PC-9 (cell line): ENCODE measurements at regions not wholly inside any gene's neighbourhood (a gene's known extent, or its start where the extent isn't known, plus 50 kb on each side); places are given as distances from the start of the nearest gene placed in this dataset.

Experiments
- BruUV-seq: library from RNA; stranded (reverse); fragments of 400-500 nt; replicated peaks from 2 replicates; lab custom pipeline; 2021; lab: Mats Ljungman, UMichigan
- CTCF ChIA-PET: fragments of 300-600 bp; sonication (Branson Sonifier 250); formaldehyde crosslinking; loops from one replicate; lab custom pipeline; 2022; ENCODE audit warnings: antibody characterized with exemption; lab: Charles Lee
- POLR2A ChIA-PET: fragments of 300-600 bp; sonication (Branson Sonifier 250); formaldehyde crosslinking; loops from one replicate; lab custom pipeline; 2022; ENCODE audit warnings: antibody characterized with exemption; ENCODE audit not compliant: unreplicated experiment; lab: Charles Lee
- DNase-seq, 2 experiments: peaks; one replicate each; pipeline versions ENCODE4 v3.0.0 to v3.0.0-alpha.2; 2015 to 2022; ENCODE audit warnings: mixed read lengths in 1 of 2
- H2AFZ ChIP-seq: fragments of 200-600 bp; sonication (generic); 2 replicates; pipeline ENCODE4 v1.8.1; 2017; ENCODE audit warnings: antibody characterized with exemption
- H3F3A ChIP-seq: fragments of 200-600 bp; sonication (generic); 2 replicates; pipeline ENCODE4 v1.8.1; 2017; ENCODE audit warnings: antibody characterized with exemption, mild to moderate bottlenecking, low read depth; ENCODE audit not compliant: insufficient read depth
- H3K27ac ChIP-seq: fragments of 200-600 bp; sonication (generic); 2 replicates; pipeline ENCODE4 v1.6.1; 2016; ENCODE audit warnings: mixed run types
- H3K27me3 ChIP-seq: fragments of 200-600 bp; sonication (generic); 2 replicates; pipeline ENCODE4 v1.6.1; 2016; ENCODE audit warnings: low read depth, mixed run types; ENCODE audit not compliant: insufficient read depth
- H3K36me3 ChIP-seq: fragments of 200-600 bp; sonication (generic); 2 replicates; pipeline ENCODE4 v1.6.1; 2016; ENCODE audit warnings: low read depth, mixed run types
- H3K4me1 ChIP-seq: fragments of 200-600 bp; sonication (generic); replicated peaks from 2 replicates; pipeline ENCODE4 v1.6.1; 2016; ENCODE audit warnings: mixed run types; ENCODE audit not compliant: insufficient read depth
- H3K4me2 ChIP-seq: fragments of 200-600 bp; sonication (generic); 2 replicates; pipeline ENCODE4 v1.6.1; 2017; ENCODE audit warnings: mixed run types
- H3K4me3 ChIP-seq: fragments of 200-600 bp; sonication (generic); 2 replicates; pipeline ENCODE4 v1.6.1; 2016; ENCODE audit warnings: mixed run types
- H3K79me2 ChIP-seq: fragments of 200-600 bp; sonication (generic); 2 replicates; pipeline ENCODE4 v1.6.1; 2017; ENCODE audit warnings: low read depth, mixed run types
- H3K9me2 ChIP-seq: fragments of 200-600 bp; sonication (generic); 2 replicates; pipeline ENCODE4 v1.8.1; 2017; ENCODE audit warnings: mild to moderate bottlenecking; ENCODE audit not compliant: insufficient read depth
- H3K9me3 ChIP-seq: fragments of 200-600 bp; sonication (generic); 2 replicates; pipeline ENCODE4 v1.8.1; 2016; ENCODE audit warnings: low read depth; ENCODE audit not compliant: insufficient read depth
- H4K20me1 ChIP-seq: fragments of 200-600 bp; sonication (generic); 2 replicates; pipeline ENCODE4 v1.8.1; 2017; ENCODE audit not compliant: insufficient read depth
- CTCF ChIP-seq: fragments of 200-600 bp; sonication (generic); conservative IDR thresholded peaks from 2 replicates; pipeline ENCODE4 v1.6.1; 2017; ENCODE audit warnings: mixed run types, antibody characterized with exemption, mild to moderate bottlenecking, moderate library complexity
- EZH2 ChIP-seq: fragments of 200-600 bp; sonication (generic); IDR thresholded peaks from 2 replicates; pipeline ENCODE4 v1.8.0; 2017; ENCODE audit warnings: antibody characterized with exemption, low read depth
- intact Hi-C: fragments of 100-400 bp; cut with micrococcal nuclease; formaldehyde crosslinking; loops from one replicate; pipeline ENCODE4 v1.10.0; 2022; ENCODE audit not compliant: unreplicated experiment

GRCh38 chr17:12257176-12257575 lies 236.5 kb downstream of the MAP2K4 start:
- H3K9me3 ChIP-seq, result no peaks in the 10 kb centered on the region
- no peaks in the 10 kb centered on the region for H4K20me1 ChIP-seq
- H3K27me3 ChIP-seq, result peaks cover 22% of the 10 kb centered on the region
- H3K79me2 ChIP-seq, result no peaks in the 10 kb centered on the region
- H3K4me3 ChIP-seq, result no peak overlapping the region
- no peaks in the 10 kb centered on the region for H3K4me1 ChIP-seq
- POLR2A ChIA-PET, result no interaction called here
- no TSS peak for BruUV-seq
- H3K27ac ChIP-seq, result no peak overlapping the region
- H3K36me3 ChIP-seq, result no peaks in the 10 kb centered on the region
- no peaks in the 10 kb centered on the region for H3K9me2 ChIP-seq
- no peak for DNase-seq
- CTCF ChIA-PET, result no interaction called here
- no peaks in the 10 kb centered on the region for H3F3A ChIP-seq
- TF ChIP-seq EZH2 (no peak), CTCF (no peak)
- intact Hi-C loops, result loop anchor here (5.0 kb wide), 1 partner anchor 485 kb away; no protein-coding TSS in a partner anchor
- no peak overlapping the region for H3K4me2 ChIP-seq
- no peak overlapping the region for H2AFZ ChIP-seq

GRCh38 chr17:12261354-12261753 lies 240.7 kb downstream of the MAP2K4 start:
- TF ChIP-seq EZH2 (no peak), CTCF (no peak)
- H4K20me1 ChIP-seq, result no peaks in the 10 kb centered on the region
- H3K9me3 ChIP-seq, result no peaks in the 10 kb centered on the region
- H3K27me3 ChIP-seq, result no peaks in the 10 kb centered on the region
- H3K36me3 ChIP-seq, result no peaks in the 10 kb centered on the region
- no peak overlapping the region for H3K4me3 ChIP-seq
- intact Hi-C loops, result no loop called here
- POLR2A ChIA-PET, result no interaction called here
- H3K9me2 ChIP-seq, result no peaks in the 10 kb centered on the region
- H3K79me2 ChIP-seq, result no peaks in the 10 kb centered on the region
- H3K27ac ChIP-seq, result no peak overlapping the region
- H2AFZ ChIP-seq, result no peak overlapping the region
- H3K4me2 ChIP-seq, result no peak overlapping the region
- DNase-seq, result no peak
- BruUV-seq, result no TSS peak
- no peaks in the 10 kb centered on the region for H3F3A ChIP-seq
- no peaks in the 10 kb centered on the region for H3K4me1 ChIP-seq
- CTCF ChIA-PET, result no interaction called here

- H3K27me3 ChIP-seq, result no peaks in the 10 kb centered on the region
- no peak overlapping the region for H3K27ac ChIP-seq
- no peaks in the 10 kb centered on the region for H3K9me3 ChIP-seq
- H3K4me3 ChIP-seq, result no peak overlapping the region
- H3K4me1 ChIP-seq, result no peaks in the 10 kb centered on the region
- H3K79me2 ChIP-seq, result no peaks in the 10 kb centered on the region
- BruUV-seq, result no TSS peak
- intact Hi-C loops, result no loop called here
- no peaks in the 10 kb centered on the region for H3K9me2 ChIP-seq
- no peaks in the 10 kb centered on the region for H3F3A ChIP-seq
- DNase-seq, result no peak
- CTCF ChIA-PET, result no interaction called here
- H4K20me1 ChIP-seq, result no peaks in the 10 kb centered on the region
- TF ChIP-seq CTCF, result no peak
- no peak for TF ChIP-seq EZH2
- H3K4me2 ChIP-seq, result no peak overlapping the region
- POLR2A ChIA-PET, result no interaction called here
- no peak overlapping the region for H2AFZ ChIP-seq
- H3K36me3 ChIP-seq, result no peaks in the 10 kb centered on the region
Observed at GRCh38 chr17:12269751-12270150, 249.1 kb downstream of the MAP2K4 start.
